Hippocampal formation (tissue), 2 donors: ENCODE measurements at regions not wholly inside any gene's neighbourhood (a gene's known extent, or its start where the extent isn't known, plus 50 kb on each side); places are given as distances from the start of the nearest gene placed in this dataset.

Experiments
- DNase-seq, 2 donors: peaks; one replicate each; lab custom pipeline; 2025; lab: John Stamatoyannopoulos, UW

DNA sequence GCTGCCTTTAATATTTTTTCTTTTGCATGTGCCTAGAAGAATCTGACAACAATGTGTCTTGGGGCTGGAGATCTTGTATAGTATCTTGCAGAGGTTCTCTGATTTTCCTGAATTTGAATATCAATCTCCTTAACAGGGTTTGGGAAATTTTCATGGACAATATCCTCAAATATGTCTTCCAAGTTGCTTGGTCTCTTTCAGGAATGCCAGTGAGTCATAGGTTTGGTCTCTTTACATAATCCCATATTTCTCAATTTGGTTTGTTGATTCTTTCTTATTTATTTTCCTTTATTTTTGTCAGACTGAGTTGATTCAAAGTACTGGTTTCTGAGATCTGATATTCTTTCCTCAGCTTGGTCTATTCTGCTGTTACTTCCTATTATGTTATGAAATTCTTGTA is 208.7 kb upstream of the GLI3 start:
- no peak for DNase-seq

DNA sequence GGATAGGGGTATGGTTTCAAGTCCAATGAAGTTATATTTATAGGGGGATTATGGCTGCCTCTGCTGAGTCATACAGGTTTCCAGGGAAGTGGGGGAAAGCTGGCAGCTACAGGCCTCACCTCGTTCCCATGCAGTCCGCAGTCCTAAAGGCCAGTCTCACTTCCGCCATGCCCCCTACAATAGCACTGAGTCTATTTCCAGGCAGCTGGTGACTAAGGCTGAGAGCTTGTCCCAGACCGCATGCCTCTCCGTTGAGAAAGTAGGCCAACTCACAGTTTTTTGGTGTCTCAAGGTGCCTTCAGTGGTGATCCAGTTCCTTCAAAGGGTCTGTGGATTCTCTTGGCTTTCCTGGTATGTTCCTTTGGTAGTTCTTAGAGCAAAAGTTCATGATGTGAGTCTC is 203.9 kb upstream of the GLI3 start:
- no peak for DNase-seq

DNA sequence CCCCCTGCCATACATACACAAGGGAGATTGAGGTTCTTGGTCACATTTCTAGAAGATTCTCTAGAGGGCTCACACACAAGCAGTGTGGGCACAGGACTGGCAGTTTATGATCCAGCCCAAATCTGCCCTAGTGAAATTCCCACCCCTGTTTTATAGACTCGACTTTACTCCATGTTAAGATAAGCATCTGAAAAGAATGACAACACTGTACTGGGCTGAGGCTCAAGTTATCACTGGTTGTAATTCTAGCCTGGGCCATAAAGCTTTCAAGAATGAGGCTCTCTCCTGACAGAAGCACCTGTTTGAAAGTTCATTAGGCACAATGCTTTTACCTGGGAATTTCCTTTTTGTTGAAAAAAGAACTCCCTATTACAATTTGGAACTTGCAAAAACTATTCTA is 195.6 kb upstream of the GLI3 start:
- no peak for DNase-seq

DNA sequence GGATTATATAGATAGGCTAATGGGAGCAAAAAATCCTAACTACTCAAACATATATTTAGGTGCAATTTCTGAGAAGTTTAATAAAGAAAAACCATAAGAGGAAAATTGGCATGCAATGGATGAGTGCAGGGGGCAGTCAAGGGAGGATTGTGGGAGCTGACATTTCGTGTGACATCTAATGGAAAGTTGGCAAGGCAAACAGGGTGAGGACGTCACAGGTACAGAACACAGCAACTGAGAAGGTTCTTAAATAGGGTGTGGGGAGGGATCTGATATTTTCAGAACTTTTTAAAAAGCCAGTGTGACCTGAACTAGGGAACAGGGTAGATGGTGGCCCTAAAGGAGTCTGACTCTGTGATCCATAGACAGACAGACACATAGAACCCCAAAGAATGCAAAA is 194.9 kb upstream of the GLI3 start:
- DNase-seq = no peak

DNA sequence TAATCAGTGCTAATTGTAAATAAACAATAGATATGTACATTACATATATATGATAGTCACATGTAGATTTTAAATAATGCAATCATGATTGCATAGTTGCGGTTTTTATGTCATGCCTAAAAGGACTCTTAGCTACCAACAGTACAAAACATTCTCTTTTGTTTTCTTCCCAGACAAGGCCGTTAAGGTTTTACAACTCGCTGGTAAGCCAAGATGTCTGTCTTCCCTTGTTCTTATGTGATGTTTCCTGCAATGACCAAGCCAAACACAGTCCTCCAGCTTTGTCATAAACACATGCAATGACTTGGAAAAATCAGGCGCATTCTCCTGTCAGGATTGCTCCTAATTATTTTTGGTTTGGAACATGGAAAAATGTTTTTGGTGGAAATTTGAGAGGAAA is 192.3 kb upstream of the GLI3 start:
- no peak for DNase-seq

DNA sequence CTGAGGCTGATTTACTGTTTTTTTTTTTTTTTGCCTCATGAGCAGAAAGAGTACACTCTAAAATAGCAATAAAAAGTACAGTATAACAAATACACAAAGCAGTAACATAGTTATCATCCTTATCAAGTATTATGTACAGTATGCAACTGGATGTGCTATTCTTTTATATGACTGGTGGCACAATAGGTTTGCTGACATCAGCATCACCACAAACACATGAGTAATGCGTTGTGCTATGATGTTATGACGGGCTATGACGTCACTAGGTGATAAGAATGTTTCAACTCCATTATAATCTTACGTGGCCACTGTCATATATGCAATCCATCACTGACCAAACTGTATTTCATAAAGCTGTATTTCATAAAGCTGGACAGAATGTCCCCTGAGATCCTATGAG is 189.2 kb upstream of the GLI3 start:
- DNase-seq = no peak

DNA sequence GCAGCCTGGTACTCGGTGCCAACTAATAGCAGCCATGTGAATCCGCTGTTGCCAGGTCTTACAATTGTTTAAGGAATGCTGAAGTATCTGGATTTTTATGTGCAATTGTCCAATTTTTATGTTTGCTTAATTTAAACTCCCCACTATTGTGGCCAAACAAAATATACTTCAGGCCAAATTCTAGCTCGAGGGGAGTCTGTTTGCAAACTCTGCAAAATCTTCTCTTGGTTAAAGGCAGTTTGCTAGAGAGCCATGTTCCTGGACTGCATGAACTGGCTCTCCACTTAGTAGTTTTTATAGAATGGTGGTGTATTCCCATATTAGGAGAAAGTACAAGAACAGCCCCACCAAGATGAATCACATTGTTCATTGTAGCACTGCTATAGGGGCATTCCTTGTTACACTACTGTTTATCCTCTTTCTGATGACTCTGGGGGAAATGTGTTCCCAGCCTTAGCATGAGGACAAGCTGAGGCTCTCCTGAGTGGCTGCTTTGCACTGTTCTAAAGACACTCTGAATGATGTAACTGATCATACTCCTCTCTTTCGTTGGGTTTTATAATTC is 178.0 kb upstream of the GLI3 start:
- DNase-seq = no peak

DNA sequence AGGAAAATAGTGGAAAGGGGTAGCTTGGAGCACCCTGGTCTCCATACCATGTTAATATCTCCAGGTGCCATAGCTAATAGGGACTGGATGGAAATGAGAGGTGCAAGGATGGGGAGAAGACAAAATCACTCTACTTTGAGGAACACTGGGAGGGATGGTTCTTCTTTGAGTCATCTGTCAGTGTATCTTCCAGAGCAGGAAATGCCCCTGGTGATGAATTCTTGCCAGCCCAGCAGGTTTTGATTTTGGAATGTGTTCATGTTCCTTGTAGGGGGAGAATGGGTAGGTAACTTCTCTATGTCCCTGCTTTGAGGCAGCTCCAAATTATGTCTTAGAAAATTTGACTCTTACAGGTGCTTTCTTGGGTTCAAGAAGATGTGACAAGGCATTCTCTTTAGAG is 177.0 kb upstream of the GLI3 start:
- DNase-seq = no peak

DNA sequence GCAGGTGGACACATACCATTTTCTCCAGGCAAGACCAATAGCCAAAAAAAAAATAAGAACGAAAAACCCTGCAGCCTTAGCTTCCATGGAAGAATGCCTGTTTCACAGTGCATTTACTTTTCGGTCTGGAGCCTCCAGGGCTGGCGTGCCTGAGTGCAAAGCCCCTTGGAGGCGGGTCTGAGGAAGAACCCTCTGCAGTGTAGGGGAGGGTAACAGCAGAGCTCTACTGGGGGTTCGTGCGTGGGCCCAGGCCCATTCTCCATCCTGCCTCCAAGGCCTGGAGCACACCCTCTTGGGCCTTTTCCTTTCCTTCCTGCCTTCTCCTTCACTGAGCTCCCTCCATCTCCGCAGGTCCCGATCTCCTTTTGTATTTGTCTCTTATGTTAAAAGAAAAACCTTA is 172.3 kb upstream of the GLI3 start:
- DNase-seq = no peak

DNA sequence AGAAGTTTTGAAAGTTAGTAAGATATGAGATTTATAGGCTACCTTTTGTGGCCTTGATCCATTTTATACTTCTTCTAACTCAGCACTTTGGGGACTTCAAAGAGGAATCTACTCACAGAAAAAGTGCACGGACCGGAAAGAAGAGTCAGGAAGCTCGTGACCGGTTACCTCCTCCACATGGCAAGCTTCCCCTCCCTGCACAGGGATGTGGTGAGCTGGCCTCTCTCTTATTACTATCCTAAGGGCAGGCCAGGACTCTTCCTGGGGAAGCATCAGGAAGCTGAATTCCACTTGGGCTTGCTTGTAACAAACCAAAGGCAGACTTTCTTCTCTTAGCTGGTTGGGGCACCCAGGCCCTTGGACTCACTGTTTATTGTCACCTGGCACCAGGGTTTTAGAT is 170.8 kb upstream of the GLI3 start:
- no peak for DNase-seq

DNA sequence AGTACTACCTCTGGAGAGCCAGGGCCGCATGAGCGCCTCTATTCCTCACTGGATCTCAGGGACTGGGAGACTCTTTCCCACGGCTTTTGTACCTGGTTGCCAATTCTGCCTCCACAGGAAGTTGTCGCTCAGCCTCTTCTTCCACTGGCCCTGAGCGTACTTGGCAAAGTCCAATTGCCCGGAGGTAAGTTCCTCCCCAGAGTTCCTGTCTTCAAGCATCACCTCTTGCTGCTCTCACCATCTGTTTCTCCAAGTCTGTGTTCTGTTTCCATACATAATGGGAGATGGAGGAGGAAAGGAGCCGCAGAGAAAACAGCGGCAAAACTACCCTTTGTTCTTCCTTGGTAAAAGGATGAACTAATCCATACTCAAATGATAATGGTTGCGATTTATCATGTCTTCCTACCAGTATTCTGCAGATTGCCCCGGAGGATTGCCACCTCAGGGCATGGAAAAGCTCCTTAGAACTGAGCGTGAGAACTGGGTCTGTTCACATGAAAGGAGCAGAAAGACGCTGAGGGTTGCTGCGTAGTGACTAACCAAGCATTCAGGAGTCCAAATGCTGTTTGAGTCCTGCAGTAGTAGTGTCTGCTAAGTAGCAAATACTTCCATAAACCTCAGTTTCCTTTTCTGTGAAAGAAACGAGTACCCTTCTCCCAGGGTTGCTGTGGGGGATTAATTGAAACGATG is 170.2 kb upstream of the GLI3 start:
- DNase-seq = no peak

DNA sequence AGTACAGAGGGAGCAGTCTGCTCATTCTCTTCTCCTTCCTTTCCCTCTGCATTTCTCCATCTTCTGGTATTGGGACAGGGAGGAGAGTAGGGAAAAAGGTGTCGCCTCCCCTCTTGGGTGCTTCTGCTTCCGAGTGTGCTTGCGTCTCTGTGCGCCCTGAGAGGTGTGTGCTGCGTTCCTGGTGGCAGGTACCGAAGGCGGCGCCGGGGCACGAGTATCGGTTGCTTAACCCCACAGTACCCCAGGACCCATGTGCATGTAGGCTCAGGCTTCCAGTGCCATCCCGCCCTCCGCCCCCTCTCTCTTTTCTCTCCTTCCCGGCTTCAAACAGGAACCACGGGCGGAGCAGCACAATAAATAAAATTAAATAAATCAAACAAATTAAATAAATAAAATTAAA is 169.3 kb upstream of the GLI3 start:
- no peak for DNase-seq

DNA sequence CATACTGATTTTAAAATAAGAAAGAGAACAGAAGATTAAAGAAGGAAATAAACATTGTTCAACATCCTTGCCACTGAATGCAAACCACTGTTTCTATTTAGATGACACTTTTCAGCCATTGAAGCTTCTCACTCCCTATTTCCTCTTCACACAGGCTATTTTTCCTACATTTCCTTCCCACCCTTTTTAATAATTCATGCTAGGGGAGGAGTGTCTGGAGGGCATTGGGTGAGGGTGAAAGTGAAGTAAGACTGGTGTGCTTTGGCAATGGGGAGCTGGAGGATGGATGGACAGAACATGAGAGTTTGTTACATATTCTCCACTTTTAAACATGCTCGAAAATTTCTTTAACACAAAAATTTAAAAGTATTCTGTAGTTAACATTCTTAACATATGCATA is 168.8 kb upstream of the GLI3 start:
- no peak for DNase-seq

DNA sequence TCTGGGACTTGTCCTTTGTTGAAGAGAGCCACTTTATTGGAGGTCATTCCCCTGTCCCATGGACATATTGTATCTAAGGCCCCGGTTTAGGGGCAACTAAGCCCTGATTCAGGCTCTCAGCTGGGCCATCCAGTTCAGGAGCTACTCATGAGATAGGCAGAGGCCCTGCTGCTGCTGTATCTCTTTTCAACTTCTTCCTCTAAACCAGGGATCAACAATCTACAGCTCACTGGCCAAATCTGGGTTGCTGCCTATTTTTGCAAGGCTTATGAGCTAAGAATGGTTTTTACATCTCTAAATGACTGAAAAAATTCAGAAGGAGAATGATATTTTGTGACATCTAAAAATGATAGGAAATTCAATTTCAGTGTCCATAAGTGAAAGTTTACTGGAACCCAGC is 166.8 kb upstream of the GLI3 start:
- DNase-seq = no peak

DNA sequence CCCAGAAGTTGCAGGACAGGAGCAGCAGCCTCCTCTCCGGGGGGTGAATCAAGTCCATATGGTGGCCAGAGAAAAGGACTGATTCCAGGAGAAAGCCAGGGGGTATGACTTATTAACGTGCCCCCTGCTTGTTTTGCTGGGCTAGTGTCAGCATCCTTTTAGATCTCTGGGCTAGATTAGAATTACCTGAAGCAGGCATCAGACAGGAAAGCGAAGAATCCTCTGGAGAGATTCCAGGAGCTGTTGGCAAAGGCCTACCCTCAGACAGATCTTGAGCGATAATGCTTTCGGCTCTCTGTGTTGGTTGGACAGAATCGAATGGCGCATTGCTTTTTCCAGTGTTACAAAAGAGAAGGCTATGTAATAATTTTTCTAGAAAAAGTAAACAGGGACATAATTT is 164.0 kb upstream of the GLI3 start:
- DNase-seq = no peak

DNA sequence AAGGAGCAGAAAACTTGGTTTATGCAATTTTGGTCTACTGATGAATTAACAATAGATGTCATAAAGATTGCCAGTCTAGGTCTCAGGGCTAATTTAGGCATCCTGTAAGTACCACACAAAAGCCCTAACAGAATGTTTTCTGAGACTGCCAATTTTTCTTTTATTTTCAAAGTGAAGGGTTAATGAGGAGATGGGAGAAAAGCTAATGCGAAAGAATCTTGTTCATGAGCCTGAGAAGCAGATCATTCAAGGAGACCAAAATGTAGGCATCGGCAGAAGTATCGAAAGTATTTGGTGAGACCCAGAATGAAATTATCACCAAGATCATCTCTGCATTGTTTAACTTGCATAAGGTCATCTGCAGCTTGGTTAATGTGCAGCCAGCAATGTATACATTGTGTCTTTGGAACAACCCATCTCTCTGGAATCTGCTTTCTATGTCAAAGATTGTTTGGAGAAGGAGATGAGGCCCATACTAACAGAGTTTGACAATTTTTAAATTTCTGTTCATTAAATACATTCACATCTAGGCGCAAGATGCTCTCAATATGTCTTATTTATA is 163.3 kb upstream of the GLI3 start:
- no peak for DNase-seq

DNA sequence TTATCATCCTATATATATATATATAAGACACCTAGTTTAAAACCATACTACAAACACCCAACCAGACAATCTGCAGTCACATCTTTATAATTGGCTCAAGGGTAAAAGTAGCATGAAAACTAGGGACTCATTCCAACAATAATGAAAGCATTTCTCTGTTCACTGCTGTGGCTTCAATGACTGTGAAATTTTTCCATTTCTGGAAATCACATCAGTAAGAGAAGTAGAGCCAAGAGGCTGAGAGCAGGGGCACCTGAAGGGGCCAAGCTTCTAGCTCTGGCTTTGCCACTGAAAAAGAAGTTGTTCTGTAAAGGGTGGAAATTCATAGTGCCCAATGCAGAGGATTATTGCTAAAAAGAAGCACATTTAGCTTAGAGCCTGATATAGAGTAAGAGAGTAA is 158.6 kb upstream of the GLI3 start:
- DNase-seq = no peak

DNA sequence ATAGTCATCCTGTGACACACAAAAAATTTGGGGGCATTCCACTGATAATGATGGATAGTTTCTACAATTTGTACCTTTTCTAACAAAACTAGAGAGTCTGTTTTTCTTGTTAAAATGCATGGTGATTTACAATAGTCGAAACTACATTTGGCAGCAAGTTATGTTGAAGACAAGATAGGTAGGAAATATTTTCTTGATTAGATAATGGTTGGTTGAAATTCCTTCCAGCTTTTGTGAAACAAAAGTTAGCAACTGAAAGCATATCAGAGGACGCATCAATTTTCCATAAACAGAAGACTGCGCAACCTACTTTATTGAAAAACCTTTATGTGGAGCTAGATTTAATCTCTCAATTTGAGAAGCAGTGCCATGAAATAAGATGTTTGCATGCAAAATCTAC is 155.8 kb upstream of the GLI3 start:
- DNase-seq = no peak

DNA sequence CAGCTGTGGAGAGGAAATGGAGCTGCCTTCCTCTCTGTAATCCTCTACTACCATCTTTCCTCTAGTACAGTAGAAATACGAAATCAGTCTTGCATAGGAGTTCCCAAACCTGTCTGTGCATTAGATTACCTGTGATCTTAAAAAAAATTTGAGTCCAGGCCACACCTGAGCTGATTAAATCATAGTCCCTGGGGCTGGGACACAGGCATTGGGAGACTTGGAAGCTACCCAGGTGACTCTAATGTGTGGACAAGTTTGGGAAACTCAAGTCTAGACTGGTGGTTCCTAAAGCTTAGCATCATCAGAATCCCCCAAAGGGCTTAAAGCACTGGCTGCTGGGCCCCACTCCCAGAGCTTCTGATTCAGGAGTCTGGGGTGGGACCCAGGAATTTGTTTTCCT is 152.7 kb upstream of the GLI3 start:
- DNase-seq = no peak

DNA sequence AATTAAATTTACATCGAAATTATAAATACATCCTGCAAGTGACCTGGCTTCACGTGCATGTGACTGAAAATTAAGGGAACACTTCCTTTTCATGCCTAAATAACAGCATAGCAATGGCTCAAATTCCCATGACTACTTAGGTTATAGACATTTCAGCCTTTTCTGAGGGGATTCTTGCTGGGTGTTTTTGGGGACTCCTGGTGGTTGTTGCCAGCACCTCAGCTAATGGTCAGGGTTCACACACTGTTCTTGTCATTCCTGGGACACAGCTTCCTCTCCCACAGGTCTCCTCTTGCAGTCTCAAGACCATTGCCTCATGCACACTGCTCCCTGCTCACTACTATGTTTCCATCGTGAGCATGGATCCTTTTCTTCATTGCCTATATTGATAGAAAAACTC is 148.9 kb upstream of the GLI3 start:
- DNase-seq = no peak

DNA sequence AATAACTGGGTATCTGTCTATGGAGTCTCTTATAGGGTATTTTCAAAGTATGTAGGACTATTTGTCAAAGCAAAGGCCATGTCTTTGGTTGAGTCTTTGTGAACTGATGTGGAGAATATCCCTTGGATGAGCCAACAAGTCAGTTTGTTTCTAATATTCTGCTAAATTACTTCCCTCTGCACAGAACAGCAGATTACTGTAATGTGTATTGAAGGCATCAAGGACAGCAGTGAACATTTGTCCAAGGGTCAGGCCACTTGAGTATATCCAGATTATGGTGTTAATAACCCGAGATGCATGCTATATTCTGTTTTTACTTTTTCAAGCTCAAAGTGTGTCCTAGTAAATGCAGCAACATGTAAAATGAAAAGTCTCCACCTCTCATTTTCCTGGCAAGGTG is 144.2 kb upstream of the GLI3 start:
- DNase-seq = no peak

DNA sequence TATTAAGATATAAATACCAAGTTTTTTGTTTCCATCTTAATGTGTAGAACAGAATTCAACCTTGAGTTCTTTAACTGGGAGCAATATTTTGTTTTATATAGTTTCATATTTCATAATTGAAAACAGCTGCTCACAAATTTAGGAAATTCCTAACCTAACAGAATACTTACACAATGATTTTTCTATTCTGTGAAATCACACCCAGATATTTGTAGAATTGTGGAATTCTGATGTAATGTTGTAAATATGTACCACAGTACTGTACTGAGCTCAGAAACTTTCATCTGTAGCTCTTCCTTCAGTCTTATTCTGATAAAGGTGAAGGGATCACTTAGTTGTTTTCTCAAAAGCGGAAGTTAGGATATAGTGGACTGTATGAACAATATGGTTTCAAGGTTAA is 143.4 kb upstream of the GLI3 start:
- DNase-seq = no peak

DNA sequence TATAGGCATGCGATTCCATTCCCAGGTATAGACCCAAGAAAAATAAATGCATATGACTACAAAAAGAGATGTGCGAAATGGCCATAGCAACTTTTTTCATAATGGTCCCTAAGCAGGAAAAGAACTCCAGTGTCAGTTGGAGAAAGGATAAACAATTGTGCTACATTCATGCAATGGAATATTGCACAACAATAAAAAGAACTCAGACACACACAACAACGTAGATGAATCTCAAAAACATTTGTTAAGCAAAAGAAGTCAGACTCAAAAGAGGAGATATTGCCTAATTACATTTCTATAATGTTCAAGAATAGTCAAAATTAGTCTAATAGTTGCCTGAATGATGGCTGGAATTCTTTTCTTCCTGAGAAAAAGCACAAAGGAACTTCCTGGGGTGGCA is 141.1 kb upstream of the GLI3 start:
- DNase-seq = no peak

DNA sequence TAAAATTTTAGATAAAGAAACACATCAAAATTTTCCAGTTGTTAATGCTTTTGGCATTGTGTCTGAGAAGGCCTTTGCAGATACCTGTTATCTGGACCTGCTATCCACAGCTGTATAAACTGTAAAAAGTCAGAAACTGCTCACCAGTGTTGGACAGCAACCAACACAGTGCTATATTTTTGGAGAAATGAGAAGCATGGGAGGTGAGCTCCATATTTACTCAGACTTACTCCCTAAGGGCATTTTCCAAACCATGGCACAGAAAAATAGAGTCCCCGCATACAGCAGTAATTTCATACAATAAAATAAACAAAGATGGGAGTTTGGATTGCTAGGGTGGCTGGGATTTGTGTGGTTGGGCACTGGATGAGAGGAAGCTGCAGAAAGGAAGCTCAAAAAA is 136.3 kb upstream of the GLI3 start:
- no peak for DNase-seq
